ENCODE measurements at regions not wholly inside any gene's neighbourhood (a gene's known extent, or its start where the extent isn't known, plus 50 kb on each side); places are given as distances from the start of the nearest gene placed in this dataset.
"Not testable (repeated sequence)": the region's sequence is repeated elsewhere in the genome, so short reads cannot be mapped to it uniquely, and the experiment has no call there.

DNA sequence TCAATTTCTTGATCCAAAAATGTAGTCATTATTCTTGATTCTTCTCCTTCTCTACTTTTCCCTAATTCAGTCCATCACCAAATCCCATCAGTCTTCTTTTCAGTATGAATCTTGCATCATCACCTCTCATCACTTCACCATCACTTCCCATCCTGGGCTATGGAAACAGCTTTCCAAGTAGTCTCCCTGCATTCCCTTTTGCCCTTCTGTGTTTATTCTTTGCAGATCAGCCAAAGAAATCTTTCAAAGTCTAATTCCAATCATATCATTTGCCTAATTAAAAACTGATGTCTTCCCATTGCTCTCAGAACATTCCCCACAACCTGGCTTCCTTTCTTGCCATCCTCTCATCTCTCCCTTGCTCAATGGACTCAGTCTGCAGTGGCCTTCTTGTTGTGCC is 201.7 kb upstream of the ADAMTS3 start:
- ATAC-seq: no peak

DNA sequence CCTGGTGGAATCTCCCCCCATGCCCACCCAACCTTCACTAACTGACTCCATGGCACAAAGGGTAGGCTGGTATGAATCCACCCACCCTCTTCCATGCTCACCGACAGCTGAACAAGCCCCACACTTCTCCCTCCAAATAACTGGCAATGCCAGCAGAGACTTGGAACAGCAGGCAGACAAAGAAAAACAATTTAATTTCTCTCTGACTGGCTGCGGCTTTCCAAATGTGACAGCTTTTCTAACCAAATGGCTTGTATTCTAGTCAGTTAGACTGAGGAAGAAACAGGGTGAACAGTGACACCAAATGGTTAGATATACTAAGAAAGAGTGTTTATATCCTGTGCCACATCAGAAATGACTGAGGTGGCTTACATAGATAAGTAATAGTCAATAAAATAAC is 199.3 kb upstream of the ADAMTS3 start:
- no peak for ATAC-seq

DNA sequence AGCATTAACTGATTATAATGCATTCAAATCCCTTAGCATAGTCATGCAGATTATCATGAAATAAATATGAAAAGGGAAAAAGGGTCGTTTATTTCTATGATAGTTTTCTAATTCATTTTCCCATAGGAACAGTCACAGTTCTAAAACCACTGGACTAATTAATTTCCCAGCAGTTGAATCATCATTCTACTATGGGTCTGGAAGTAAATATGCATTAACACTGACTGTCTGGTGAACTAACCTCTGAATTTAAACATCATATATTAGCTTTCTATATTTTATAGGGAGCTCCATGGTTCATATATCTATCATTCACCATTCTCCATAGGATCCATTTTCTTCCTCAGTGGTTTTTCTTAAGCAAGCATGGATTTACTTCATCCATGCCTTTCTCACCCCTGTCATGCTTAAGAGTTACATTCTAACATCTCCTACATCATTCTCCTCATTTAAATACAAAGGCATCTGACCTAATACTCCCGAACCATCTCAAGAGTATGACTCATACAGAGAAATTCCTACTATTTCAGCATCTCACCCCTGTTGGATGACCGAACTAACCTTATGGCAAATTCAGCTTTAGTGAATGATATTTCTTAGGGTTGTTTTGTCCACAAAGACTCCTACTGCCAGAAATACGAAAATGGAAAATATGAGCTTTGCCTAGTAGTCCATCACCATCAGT is 198.7 kb upstream of the ADAMTS3 start:
- no peak for ATAC-seq

DNA sequence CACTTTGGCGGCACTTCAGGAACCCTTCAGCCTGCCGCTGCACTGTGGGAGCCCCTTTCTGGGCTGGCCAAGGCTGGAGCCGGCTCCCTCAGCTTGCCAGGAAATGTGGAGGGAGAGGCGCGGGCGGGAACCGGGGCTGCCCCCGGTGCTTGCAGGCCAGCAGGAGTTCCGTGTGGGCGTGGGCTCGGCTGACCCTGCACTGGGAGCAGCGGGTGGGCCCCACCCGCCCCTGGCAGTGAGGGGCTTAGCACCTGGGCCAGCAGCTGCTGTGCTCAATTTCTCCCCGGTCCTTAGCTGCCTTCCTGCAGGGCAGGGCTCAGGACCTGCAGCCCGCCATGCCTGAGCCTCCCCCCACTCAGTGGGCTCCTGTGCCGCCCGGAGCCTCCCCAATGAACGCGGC is 196.8 kb upstream of the ADAMTS3 start:
- not testable (repeated sequence) for ATAC-seq

DNA sequence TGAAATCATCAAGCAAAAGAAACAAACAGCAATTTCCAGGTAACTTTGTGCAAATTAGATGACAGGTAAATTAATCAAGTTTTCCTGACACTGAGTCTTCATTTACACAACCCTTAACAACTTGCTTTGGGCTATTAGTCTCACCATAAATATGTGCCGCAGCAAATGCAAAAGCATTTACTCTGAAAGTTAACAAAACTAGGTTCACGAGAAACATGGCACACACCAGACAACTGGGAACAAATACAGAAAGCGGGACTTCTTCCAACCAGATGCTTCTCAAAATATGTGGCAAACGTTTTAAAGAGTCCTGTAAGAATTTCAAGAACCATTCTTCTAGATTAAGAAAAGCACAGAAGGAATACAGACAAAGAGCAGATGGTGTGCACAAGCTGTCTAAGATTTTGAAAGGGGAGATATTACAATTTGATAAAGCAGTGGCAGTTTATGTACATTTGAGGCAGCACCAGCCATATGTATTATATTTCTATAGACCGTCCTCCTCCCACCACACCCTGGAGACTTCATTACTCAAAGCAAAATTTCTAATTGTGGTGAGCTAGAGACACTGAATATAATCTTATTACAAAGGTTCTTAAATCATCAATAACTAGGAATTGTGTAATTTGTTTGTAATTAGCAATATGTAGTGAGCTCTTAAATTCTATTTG is 192.5 kb upstream of the ADAMTS3 start:
- ATAC-seq: no peak

DNA sequence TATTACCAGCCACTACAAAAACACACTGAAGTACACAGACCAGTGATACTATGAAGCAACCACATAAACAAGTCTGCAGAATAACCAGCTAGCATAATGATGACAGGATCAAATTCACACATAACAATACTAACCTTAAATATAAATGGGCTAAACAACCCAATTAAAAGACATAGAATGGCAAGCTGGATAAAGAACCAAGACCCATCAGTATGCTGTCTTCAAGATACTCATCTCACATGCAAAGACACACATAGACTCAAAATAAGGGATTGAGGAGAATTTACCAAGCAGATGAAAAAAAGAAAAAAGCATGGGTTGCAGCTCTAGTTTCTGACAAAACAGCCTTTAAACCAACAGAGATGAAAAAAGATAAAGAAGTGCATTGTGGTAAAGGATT is 184.4 kb upstream of the ADAMTS3 start:
- ATAC-seq: not testable (repeated sequence)

DNA sequence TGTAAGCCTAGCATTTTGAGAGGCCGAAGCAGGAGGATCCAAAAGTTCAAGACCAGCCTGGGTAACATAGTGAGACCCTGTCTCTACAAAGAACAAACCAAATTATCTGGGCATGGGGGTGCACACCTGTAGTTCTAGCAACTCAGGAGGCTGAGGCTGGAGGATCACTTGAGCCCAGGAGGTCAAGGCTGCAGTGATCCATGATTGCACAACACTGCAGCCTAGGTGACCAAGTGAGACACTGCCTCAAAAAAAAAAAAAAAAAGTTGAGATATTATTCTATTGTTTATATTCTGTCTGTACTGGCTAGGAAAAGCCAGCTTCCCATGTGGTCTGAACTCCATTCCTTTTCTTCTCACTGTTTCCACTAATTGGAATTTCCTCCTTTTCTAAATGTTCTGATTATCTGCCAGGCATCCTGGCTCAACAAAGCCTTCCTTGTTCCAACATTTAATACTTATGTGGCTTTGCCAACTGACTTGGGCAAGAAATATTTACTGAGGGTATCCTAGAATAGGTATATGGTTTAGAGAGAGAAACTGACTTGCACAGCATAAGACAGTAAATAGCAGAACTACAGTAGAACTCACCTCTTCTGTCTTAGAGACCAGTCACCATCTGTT is 175.2 kb upstream of the ADAMTS3 start:
- ATAC-seq: no peak

DNA sequence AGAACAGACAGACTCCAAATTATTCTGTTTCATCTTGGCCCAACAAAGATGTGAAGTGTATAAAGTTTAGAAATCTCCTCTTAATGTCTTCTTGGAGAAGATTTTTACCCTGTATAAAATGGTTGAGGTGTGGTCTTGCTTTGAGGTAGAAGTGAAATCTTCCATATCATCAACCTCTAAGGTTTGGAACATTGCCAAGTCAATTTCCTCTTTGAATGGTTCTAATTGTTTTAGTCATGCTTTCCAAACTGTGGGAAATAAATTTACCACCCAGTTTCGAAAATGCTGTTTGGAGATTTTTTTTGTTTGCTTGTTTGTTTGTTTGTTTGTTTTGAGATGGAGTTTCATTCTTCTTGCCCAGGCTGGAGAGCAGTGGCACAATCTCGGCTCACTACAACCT is 174.1 kb upstream of the ADAMTS3 start:
- no peak for ATAC-seq

DNA sequence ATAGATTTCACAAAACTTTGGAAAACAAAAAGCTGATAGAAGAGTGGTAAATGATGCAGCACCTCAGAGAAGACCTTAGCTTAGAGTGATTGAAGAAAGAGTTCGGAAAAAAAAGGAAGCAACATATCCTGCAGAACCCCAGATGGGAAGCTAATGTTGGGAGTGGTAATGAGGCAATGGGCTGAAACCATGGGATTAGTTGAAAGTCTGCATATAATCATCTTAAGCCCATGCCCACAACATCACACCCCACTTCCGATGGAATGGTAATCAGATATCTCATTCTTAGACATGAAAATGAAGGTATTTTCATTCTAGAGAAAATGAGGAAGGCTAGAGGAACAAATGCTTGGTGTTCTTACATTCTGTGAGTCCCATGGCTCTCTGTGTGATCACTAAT is 146.3 kb upstream of the ADAMTS3 start:
- no peak for ATAC-seq

DNA sequence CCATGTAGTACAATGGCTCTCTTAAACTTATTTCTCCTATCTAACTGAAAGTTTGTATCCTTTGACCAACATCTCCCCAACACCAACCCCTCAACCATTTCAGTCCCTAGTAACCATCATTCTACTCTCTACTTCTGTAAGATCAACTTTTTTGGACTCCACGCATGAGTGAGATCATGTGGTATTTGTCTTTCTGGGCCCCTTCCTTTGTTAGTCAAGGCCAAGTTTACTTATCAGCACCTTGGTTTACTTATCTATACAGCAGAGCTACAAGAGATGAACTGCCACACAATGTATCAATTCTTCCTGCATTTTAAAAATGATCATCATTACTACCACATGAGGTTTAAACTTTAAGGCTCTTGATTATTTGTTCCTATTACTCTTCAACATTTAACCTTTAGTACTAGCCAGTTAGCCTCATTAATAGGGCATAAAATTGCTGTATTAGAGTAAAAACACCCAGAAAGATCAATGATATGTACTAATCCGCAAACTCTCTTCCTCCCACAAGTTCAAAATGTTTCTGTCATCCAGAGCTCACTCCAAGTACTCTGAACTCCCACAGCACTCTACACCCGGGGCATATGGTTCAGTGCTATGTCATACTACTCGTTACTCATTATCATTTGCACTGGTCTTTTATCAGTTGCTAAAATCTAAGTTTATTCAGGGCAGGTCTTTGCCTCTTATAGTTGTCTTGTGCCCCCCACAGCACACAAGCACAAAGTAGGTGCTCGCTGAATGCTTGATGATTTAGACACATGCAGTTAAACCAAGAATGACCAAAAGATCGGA is 145.7 kb upstream of the ADAMTS3 start:
- no peak for ATAC-seq

DNA sequence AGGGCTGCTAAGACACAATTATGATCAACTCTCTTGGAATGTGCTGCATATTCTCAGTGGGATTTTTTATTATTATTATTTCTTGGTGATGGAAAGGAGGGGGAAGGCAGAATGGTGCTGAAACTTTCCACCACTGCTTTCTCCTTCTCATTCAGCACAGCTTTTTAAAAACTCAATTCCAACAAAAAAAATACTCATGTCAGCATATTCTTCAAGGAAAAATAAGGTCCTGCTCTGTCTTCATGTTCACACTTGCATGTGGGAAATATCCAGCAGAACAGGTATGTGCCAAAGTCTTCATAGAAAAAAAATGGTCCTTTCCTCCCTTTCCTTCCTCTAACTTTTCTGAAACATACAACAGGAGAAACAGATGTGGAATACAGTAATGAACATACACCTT is 144.0 kb upstream of the ADAMTS3 start:
- ATAC-seq: no peak

DNA sequence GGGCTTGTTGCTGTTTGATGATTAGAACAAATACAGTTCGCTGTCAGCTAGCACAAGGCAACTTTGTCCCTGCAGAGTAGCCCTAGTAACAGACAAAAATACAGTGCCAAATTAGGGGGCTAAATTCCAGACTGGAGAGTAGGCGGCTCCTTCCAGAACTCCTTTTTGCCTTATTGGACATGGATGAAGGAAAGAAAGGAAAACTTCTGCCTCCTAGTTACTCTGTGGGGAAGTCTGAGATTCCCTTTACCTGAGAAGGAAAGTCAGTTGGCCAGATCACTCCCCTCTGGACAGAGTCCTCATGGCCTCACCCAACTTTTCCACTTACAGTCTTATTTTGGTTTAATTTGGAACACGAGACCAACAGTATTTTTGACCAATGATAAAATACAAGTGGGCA is 140.5 kb upstream of the ADAMTS3 start:
- no peak for ATAC-seq

DNA sequence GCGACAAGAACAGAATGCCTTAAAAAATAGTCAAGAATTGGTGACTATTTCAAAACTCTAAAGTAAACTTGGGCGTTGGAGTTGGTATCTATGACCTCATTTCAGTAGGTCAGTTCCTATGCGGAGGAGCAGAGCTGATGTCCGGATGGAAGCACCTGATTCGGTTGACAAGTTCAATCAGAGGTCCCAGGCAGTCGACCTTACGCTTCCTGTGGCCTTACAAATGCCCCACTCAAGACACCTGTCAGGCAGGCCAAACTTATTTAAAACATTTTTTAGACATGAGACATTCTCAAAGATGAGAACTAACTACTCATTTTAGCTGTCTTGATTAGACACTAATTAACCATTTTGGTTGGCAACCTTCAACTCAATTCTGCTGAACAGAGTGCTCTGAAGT is 137.7 kb upstream of the ADAMTS3 start:
- ATAC-seq: no peak

DNA sequence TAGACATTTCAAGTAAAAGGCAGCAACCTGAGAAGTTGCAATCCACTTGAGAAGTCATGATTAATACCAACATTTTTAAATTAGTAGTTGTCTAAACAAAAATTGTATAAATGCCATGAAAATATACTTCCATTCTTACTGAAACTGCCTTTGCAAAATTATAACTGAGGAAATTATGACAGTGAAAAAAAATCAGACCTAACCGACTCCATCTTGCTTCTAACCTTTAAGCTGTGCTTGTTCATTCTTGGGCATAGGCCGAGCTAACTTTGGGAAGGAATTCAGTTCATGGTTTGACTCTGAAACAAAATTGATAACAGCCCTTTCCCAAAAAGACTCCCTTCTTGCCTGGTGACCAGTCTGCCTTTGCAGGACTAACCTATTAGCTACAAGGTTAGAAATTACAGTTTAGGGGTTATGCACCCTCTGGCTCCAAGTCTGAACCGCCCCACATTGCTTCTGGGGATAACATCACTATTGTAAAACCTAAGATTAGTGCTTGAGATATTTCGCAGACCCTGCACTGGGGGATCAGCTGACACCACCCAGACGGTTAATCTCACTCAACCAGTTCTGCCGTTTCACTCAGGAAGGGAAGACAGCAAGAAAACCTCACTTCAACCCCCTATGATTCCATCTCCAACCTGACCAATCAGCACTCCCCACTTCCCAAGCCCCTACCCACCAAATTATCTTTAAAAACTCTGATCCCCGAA is 136.1 kb upstream of the ADAMTS3 start:
- ATAC-seq: not testable (repeated sequence)

DNA sequence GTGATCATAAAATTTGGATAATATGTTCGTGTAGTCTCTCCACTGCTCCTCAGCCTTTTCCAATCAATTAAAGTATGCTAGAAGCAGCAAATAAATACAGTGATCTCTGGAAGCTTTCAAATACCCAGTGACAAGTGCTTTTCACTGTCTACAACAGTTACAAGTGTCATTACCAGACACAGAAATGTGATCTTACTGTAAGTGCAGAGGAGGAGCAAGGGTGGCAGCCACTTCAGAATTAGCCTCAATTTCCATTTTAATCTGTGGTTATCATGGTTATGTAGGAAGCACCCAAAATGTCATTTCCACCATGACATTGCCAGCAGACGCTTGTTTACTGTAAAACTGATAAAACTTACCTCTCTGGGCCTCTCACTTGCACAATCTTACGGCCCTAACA is 133.9 kb upstream of the ADAMTS3 start:
- ATAC-seq: no peak

DNA sequence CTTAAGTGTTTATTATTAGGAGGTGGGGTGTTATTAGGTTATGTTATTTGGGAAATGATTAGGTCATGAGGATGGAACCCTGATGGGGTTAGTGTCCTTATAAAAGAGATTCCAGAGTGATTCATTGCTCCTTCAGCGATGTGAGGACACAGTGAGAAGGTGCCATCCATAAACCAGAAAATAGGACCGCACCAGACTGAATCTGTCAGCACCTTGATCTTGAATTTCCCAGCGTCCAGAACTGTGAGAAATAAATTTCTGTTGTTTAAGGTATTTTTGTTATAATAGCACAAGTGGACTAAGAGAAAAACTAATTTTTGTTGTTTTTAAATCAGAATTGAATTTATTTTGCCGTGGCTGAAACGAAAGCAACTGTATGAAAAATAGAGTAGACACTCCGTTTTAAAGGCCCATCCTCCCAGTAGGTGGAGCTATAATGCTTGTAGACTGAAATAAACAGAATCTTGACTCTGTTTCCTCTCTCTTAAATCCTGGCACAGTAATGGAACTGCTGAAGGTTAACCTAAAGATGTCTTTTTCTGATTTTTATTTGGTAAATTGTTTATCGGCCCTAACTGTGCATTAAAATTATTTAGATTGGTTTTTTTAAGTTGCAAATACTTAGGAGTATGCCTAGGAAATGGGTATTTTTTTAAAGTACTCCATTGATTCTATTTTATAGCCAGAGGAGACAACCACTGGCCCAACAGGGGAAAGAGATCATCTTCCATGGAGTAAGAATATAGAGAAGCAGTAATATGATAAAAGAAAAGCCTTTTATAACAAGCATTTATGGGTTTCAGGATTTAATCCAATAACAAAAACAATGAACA is 133.2 kb upstream of the ADAMTS3 start:
- ATAC-seq: no peak

DNA sequence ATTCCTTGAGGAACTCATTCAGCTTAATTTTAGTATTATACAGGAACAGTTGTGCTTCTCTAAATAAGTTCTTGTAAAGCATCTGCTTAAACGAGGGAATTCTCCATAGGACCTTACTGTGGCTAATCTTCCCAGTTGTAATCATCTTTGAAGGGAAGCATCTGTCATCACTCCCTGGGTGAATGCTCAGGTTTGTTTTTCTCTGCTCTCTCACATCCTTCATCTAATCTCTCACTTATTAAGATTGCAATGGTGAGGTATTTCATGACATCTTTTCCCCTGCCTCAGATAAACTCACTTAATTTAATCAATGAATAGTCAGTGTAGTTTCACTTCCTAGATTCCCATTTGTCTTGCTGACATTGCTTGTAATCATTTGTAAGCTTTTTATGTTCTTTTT is 121.8 kb upstream of the ADAMTS3 start:
- no peak for ATAC-seq

DNA sequence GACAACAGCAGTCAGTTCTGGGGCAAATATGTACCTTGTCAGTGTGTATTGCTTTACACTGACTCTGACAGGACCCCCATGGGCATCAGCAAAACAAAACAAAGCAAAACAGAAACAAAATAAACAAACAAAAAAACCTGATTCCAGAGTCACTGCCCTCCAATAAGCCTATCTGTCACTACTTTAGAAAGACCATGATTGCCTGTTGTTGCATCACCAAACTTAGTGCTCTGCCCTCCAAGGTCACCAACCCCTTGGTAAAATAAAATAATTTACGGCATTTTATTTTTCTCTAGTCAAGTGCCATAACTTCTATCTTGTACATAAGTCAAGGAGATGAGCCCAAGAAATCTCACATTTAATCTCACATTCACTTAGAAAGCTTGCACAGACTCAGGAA is 120.9 kb upstream of the ADAMTS3 start:
- no peak for ATAC-seq

DNA sequence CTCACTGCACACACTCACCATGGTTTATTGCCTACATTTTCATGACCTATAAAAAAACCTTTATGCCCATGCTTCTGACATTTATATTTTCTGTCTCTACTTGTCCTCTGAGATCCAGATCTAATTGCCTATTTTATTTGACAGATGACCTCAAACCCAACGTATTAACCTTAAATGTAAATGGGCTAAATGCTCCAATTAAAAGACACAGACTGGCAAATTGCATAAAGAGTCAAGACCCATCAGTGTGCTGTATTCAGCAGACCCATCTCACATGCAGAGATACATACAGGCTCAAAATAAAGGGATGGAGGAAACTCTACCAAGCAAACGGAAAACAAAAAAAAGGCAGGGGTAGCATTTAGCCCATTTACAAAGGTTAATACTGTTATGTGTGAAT is 117.4 kb upstream of the ADAMTS3 start:
- not testable (repeated sequence) for ATAC-seq

DNA sequence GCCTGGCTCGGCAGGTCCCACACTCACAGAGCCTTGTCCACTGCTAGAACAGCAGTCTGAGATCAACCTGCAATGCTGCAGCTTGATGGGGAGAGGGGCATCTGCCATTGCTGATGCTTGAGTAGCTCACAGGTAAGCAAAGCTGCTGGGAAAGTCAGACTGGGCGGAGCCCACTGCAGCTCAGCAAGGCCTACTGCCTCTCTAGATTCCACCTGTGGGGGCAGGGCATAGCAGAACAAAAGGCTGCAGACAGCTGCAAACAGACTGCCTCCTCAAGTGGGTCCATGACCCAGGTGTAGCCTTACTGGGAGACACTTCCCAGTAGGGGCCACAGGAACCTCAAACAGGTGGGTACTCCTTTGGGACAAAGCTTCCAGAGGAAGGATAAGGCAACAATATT is 110.6 kb upstream of the ADAMTS3 start:
- ATAC-seq: no peak

DNA sequence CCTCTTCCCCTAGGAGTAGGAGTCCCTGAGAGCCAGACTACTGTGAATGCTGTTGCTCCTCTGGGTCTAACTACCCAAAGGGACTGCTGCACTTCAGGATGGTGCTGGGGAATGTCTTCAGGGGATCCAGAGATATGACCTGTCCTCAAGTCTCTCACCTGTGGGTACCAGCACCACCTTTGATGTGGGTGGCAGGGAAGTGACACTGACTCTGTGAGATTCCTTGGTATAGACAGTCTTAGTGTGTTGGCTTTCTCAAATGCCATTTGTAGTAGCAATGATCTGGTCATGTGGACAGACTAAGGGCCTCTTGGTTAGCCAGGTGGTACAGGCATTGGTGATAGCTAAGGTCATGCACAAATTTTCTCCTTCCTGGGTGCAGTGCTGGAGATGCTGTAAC is 108.9 kb upstream of the ADAMTS3 start:
- ATAC-seq: no peak

DNA sequence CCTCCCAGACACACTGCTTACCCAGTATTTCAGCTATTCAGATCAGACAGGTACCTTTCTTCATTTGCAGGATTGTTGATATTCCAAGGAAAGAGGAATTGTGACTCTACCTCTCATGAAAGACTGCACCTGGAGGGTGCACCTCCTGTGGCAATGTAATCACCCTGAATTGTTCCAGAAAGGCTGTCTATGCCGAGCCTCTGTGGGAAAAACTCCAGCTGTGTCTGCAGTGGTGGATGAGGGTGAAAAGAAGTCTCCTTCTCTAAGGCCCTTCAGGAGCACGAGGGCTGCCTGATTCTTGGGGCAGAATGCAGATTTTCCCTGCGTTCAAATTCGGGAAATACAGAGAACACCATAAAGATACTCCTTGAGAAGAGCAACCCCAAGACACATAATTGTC is 108.2 kb upstream of the ADAMTS3 start:
- ATAC-seq: no peak

Data from esophagus mucosa (tissue), 1 donor.